GM18520 (cell line): ENCODE measurements at regions not wholly inside any gene's neighbourhood (a gene's known extent, or its start where the extent isn't known, plus 50 kb on each side); places are given as distances from the start of the nearest gene placed in this dataset.

ENCODE experiments used
- ATAC-seq: cut with Tn5 transposase; IDR thresholded peaks from one replicate; pipeline ENCODE4 v1.9.1; 2021; ENCODE audit not compliant: unreplicated experiment

DNA sequence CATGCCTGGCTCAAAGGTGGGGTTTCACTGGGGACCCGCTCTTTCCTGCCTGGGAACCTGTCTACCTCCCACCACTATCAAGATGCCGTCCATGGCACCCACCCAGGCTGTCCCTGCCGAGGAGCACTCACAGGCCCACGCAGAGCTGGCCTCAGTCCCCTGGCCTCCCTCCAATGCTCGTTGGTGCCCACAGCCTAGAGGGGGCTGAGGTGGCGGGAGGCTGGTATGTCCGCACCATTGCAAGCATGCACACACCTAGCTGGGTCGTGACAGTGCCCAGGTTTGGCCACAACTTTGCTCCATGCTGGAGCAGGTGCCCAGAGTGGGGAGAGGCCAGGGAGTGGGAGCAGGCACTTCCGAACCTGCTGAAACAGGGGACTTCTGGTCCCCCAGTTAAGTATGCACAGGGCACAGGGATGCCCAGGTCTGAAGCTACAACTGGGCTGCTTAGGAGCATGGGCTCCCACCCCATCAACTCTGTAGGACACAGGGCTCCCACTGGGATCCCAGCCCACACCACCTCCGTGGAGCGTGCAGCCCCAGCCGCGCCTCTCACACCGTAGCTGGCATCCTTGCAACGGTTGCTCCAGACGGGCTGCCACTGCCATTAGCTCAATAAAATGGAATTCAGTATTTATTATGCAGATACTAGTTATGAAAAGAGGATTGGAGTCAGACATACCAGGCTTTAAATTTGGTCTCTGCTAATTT is 1376.1 kb upstream of the TENM3 start:
- no peak for ATAC-seq

DNA sequence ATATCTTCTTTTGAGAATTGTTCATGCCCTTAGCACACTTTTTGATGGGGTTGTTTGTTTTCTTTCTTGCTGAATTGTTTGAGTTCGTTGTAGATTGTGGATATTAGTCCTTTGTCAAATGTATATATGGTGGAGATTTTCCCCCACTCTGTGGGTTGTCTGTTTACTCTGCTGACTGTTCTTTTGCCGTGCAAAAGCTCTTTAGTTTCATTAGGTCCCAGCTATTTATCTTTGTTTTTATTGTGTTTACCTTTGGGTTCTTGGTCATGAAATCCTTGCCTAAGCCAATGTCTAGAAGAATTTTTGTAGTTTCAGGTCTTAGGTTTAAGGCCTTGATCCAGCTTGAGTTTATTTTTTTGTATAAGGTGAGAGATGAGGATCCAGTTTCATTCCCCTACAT is 1372.6 kb upstream of the TENM3 start:
- ATAC-seq = no peak

DNA sequence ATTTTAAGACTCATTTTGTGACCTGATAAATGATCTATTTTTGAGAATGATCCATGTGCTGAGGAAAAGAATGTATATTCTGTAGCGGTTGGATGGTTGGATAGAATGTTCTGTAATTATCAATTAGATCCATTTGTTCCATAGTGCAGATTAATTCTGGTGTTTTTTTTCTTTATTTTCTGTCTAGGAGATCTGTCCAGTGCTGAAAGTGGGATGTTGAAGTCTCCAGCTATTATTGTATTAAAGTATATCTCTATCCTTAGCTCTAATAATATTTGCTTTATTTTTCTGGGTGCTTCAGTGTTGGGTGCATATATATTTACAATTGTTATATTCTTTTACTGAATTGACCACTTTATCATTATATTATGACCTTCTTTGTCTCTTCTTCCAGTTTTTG is 1344.9 kb upstream of the TENM3 start:
- ATAC-seq = no peak

DNA sequence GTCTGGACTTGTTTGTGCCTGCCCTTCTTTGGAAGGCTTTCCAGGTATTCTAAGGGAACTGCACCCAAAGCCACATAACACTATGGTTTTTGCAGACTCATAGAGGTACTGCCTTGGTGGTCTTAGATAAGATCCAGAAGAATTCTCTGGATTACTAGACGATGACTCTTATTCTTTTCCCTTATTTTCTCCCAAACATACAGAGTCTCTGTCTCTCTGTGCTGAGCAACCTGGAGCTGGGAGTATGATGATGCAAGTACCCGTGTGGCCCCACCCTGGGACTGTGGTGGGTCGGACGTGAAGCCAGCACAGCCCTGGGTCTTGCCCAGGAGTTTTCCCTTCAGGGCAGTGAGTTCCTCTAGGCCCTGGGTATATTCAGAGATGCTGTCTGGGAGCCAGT is 1342.4 kb upstream of the TENM3 start:
- ATAC-seq = no peak

DNA sequence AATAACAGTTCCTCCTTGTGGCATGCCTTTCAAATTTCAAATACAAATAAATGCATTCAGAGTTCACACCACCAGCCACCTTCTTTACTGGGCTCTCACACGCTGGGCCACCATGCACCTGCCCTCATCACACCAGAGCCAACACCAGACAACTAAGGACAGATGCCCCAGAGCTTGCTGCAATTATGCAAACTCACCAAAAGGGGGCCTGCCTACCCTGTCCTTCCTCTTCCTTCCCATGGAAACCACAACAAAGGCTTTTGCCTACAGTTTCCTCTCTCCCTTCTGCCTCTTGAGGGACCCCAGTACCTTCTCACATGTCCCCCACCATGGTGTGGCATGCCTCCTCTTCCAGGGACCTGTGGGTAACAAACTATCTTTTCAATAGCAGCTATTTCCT is 1333.9 kb upstream of the TENM3 start:
- ATAC-seq = no peak

DNA sequence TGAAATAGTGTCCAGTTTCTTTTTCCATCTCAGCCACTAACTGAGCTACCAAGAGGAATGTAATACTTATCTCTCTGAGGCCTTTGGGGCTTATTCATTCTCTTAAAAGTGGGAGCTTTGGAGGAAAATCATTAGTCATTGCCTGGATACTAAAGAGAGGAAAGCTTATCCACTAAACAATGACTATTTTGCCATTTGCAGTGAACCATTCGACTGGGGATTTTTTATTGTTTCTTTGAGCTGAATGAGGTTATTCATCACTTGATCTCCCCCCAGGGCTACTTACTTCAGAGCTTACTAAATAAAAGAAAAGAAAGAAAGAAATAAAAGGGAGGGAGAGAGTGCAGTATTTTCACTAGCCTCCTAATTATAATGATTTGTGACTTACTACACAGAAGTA is 1329.5 kb upstream of the TENM3 start:
- no peak for ATAC-seq

DNA sequence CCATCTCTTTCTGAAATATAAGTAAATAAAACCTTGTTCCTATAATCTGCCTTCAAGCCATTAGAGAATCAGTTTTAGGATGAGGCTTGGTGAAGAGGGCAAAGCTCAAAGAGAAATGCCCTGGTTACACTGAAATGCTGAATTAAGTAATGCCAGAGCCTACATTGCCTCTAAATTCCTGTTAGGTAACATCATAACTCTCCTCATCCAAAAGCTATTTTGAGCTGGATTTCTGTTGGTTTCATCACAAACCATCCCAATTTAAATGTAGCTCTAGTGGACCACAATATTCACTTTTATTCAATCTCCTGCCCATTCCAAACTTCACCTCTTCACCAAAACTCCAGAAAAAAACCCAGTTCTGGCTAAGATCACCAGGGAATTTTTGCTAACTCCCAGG is 1319.7 kb upstream of the TENM3 start:
- ATAC-seq = no peak

DNA sequence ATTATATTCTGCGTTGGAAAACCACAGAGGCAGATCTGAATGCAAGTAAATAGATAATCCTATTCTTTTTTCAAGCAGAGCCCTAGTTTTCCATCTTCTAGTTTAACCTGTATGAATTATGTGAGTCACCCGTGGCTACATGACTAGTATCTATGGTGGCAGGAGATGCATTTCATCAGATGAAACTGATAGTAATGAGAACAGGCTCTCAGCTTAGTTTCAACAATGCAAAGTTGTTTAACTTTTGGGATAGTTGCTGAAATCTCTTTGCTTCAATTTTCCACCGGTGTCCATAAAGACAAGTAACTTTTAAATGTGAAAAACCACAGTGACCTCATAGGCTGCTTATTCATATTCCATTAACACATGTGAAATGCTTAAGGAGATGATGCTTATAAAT is 1317.4 kb upstream of the TENM3 start:
- ATAC-seq = no peak

DNA sequence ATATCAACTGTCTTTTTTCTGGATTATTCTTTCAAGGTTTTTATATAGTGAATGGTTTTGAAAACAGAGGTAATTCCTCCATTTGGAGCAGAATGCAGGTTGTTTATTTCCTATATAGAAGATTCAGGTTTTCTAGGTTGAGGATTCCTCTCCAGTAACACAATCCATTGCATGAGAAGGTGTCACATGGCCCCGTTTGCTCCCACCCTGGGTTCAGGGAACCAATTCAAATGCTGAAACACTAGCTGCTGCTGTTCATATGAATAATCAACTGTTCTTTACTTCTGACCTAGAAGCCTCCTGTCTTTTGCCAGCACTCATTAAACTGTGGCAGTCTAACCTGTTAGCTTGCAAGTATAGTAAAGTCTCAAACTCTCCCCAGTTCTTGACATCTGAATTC is 1316.9 kb upstream of the TENM3 start:
- ATAC-seq = no peak

DNA sequence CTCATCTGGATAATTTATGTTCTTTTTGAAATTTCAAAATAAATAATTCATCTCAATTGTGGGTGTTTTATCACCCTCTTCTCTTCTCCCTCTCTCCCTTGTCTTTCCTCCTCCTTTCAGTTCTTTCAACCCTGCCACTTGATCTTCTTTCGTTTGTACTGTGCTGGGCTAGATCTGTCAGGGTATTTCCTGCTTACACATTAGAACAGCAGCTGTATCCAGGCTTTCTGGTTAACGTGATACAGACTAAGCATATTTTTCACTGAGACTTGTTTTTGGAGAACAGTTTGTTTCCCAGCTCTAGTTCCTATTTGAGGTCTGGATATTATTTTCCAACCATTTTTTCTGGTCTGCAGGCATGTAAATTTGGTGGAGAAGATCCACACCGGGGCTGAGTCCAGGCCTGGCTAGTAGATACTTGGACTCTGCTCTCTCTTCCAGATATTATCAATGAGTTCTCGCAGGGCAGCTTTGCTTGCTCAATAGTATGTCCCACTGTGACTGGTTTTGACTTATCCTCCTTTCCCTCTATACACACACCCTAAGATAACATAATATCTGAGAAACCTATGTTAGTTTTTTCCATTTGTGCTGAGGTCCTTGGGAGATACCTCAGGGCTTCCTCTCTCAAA is 1310.7 kb upstream of the TENM3 start:
- ATAC-seq = no peak

DNA sequence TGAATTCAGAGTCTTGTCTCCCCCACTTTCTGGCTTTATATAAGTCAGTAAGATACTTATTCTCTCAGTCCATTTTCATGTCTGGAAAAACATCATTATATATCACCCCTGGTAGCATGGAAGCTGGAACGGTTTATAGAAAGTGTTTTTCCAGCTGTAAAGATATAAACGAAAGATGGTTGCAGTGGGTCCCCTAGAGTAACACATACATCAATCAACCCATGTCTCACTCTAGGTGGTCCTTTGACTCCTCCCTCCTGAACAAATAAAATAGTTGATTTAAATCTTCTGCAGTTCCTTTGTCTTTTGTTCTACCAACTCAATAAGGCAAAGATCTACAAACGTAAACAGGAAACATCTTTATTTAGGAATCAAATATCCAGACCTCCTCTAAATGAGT is 1306.1 kb upstream of the TENM3 start:
- no peak for ATAC-seq

DNA sequence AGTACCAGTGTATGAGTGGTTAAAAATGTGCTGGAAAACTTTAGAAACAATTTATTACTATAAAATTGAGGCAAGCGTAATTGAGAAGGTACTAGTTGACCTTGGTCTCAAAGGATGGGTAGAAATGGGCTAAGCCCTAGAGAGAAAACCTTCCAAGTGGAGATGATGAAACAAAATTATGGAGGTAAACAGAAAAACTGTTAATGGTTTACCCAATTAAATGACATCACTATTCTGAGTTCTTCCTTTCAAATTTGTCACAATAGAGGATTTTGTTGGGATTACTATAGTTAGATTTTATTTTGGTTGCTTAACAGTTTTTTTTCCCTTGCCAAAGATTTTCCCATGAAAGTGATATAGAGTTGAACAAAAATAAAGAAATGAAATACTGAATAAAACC is 1302.5 kb upstream of the TENM3 start:
- no peak for ATAC-seq

DNA sequence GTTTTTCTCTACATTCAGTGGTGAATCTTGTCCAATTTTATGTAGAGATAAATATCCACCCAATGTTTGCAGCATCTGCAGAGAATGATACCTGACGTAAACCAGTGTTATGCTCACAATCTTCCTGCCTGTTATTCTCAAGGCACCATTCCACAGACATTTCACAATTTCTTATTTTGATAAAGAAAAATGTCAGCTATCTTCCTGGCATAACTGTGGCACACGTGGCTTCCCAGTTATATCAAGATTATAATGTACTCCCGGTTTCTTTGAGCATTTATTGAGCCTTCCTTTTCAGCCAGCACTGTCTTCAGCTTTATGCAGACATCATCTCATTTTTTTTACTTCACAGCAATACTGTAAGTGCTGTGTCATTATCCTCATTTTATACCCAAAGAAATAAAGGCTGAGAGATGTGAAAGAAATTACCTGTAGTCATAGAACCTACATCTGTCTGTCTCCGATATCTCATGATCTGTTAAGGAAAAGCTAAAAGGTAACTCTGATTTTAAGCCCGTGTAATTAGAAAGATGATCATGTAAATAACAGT is 1300.8 kb upstream of the TENM3 start:
- no peak for ATAC-seq

DNA sequence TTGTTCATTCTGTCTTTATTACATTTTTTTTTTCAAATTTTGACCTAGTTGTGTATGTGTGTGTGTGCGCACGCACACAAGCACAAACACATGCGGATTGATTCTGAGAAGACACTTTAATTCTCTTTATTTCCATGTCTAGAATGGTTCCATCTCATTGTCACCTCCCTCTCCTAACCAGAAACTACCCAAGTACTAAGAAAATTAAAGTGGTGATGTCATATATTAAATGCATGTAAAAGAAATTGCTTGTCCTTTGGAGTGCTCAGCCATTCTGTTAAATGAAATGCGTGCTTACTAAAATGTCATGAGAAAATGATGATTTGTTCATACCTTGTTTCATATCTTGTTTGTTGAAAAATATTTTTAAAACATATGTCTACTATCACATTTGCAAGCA is 1297.0 kb upstream of the TENM3 start:
- no peak for ATAC-seq

DNA sequence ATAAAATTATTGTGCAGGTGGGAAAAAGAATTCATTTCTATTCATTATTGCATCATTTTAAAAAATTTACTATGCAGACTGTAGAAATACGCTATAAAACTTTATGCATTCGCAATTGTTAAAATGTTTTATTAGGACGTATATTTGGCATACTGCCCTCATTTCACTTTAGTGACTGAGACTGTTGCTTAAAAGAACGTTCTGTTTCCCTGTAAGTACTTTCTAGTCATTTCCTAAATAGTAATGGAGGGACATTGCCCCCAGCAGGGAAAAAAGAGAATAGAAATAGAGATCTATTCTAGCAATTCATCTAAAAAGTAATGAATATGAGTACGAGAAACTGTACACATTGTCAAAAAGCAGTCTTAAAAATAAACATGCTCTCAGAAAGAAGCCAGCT is 1295.8 kb upstream of the TENM3 start:
- no peak for ATAC-seq

DNA sequence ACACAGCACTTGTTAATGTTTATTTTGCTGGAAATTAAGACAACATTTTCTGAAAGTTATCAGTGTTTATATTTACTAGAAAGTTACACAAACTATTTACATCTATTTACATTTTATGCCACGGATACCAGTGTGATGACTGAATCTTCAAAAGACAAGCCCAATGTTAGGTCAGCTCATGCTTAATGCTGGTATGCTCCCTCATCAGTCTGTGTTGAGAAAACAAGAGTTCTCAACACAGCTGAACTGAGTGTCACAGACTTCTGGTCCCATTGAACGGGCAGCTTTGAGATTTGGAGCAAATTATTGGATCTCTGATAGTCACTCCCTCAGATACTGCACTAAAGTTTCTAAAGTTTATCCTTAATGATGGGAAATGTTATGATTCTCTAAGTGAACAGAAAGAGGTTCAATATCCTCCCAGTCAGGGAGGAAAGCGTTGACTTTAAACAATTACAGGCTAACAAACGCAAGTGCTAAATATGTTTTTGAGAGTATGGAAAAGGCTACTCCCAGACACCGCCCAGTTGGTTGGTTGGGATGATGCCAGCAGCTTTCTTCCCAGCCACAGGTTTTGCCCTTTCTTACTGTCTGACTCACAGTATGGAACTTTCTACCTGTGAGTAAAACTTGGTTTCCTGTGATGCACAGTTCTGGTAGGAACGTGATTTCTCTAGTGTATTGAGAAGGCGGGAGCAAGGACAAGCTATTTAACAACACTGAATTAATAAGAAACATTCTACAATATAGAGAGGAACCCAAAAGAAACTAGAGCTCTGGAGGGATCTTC is 1293.6 kb upstream of the TENM3 start:
- ATAC-seq = no peak

DNA sequence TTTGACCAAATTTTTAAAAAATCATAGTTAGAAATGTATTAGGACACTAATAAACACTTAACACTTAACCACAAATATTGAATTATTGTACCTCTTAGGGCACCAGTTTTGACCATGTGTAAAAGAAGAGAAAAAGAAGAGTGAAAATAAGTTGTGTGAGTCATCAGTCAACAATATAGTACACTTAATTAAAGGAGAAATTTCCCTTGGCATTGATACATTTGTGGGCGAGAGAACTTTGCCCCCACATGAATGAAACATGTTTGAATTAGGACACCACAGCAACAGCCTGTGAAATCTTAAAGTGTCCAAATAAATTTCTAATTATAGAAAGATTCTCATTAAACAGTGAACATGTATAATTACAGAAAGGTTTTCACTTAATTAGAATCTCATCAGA is 1292.8 kb upstream of the TENM3 start:
- ATAC-seq = no peak

DNA sequence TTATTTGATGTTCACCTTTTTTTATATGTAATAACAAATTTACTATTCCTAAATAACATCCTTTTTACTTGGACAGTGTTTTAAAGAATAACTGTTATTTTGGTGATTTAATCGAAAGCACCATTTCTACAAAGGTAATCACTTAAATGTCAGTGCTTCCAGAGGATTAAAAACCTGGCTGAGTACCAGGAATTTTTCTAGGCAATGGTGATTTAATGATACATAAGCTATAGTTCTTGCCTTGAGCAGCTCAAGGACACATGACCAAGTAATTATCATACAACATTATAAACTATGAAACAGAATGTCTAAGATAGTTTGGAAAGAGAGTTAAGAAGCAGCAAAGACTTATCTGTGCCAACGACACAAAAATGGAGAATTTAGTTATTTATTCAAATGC is 1291.9 kb upstream of the TENM3 start:
- ATAC-seq = no peak

DNA sequence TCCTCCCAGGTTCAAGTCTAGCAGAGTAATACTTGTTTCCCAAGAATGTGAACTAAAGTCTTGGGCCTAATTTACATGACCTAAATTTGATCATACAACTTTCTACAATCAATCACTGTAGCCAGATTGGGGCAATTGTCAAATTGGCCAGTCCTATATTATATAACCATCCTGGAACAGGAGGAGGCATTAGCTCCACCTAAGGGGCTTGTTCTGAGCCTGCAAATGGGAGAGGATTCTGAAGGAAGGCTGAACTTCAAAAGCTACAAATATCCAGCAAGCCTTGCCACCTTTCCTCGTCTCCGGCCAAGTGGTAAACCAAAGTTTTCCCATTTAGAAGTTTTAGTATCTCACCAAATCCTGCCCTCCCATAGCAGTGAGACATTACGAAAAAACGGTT is 1289.6 kb upstream of the TENM3 start:
- no peak for ATAC-seq

DNA sequence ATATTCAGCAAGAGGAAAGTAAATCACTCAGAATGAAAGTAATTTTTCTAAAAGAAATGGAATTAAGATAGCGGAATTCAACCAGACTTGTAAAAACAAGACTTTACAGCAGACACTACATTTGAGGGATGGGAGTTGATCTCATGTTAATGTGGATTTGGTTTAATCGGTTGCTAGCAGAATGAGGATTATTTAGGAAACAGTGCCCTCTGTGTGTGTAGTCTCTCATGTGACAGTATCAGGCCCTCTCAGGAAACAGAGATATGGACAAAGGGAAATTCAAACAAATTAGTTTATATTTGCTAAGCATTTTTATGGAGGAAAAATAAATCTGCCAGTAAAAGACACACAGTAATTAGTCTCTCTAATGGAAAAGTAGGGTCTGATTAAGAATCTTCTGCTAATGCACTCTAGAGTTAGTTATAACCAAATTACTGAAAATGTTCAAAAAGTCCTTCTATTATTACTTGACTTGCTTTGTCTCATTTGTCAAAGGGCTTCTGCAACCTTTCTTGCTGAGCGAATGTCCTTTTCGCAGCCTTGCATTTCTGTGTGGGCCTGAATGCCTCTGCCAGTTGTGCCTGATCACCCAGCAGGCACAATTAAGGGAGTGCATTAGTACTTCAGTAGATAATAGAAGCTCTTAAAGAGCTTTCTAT is 1282.3 kb upstream of the TENM3 start:
- no peak for ATAC-seq

DNA sequence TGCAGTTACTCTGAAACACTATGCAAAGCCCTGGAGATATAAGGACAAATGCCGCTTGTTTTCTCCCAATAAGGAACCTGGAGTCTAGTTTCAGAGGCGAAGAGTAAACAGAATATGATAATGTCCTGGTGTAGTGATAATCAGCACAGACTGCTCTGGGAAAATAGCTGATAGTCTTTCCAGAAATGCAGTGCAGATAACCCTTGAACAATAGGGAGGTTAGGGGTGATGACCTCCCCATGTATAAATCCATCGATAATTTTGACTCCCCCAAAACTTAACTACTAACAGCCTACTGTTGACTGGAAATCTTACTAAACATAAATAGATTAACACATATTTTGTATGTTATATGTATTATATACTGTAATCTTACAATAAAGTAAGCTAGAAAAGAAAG is 1280.9 kb upstream of the TENM3 start:
- ATAC-seq = no peak

DNA sequence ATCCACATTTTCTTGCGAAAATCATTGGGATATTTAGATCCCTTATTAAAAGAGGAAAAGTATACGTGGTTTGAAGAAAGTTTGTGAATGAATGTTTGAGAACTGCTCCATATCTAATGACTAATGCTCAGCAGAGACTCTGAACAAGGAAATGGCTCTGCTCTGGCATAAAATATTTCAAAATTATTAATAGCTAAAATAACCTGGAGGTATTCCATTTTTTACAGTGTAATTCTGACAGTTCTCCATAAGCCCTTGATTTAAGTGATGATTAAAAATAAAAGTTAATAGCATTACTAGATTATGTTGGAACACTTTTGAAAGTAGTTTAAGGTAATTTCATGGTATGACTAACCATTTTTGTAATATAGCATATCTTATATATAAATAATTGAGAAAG is 1276.9 kb upstream of the TENM3 start:
- no peak for ATAC-seq
